ENCODE measurements at regions not wholly inside any gene's neighbourhood (a gene's known extent, or its start where the extent isn't known, plus 50 kb on each side); places are given as distances from the start of the nearest gene placed in this dataset.
A peak's percentile ranks its signal among the peaks of the same experiment; 100 is the strongest.

DNA sequence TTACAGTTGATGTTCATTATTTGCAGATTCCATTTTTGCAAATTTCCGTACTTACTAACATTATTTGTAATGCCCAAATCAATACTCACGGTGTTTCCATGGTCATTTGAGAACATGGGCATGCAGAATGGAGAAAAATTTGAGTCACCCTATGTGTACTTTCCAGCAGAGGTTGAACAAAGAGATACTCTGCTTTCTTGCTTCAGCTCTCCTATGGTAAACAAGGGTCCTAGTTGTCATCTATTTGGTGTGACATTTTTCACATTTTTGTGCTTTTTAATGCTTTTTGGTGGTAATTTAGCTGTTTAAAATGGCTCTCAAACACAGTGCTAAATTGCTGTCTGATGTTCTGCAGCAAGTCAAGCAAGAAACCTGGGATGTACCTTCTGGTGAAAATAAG, 444.4 kb upstream of the CELF4 start:
- no peak for DNase-seq (ENCODE audit: low spot score)

DNA sequence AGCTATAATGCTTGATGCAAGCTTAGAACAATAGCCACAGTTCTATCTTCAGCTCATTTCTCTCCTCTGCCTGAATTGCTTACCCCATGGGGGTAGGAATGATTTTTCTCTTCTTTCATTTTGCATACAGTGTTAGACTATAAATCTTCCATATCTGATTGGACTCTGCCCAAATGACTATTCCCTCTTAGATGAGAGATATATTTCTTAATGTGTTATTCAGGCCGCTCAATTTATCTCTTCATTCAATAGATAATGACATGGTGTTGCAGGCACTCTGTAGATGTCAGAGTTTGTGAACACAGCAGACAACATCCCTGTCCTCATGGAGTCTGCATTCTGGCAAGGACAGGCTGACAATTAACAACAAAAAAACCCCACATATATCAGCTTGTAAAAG, 443.7 kb upstream of the CELF4 start:
- DNase-seq (ENCODE audit: low spot score) = no peak

DNA sequence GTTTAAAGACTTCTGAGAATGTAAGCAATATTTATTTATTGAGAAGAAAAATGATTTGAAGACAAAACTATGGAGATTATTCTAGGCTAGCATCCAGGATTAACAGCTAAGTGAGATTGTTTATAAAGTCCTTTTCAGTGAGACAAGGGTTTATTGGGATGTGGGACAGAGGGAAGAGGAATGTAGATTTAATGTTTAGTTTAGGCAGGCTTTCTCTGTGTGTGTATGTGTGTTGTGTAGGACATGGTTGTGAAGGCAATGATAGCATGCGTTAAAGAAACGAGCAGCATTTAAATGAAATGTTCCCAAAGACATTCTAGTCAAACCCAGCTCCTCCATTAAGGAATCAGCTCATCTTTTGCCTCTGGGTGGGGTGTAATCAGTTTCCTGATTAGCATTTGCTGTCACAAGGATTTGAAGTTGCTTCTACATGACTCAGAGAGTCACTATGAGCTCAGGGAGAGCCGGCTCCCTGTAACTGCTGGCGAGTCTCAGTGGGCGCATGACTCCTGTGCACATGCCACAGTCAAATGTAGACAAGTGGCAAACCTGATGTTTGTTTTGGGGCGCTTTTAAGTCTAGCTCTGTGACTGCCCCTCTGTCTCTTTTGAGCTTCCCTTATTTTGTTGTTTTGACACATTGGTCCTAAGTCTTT, 442.2 kb upstream of the CELF4 start:
- DNase-seq (ENCODE audit: low spot score) = no peak

DNA sequence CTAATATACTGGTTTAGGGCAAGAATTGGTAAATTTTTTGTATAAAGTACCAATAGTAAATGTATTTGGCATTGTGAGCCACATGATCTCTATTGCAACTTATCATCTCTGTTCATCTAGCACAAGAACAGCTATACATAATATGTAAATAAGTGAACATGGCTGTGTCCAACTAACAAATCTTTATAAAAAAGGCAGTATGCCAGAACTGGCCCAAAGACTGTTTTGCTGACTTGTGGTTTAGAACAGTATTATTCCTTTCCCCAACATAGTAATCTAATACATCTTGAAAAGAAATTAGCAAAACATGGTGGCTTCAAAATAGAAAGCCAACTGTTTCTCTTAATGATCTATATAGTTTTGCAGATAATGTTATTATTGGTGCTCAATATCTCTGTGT, 441.4 kb upstream of the CELF4 start:
- no peak for DNase-seq (ENCODE audit: low spot score)

DNA sequence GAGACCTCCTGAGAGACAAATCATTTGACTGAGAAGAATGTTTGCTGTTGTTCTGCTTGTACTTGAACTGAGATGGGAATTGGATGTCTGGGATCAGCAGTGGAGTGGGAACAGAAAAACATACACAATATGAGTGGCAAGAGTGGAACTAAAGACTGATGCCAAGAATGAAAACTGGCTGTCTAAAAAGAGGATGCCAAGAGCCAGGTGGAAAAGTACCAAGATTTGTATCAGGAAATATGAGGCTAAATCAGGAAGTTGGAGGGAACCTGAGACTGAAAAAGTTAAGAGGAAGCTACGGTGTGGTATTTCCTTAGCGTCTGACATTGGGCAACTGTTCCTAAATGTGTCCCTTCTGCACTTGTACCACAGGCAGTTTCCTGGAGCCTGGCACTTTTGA, 440.9 kb upstream of the CELF4 start:
- DNase-seq (ENCODE audit: low spot score) = no peak

DNA sequence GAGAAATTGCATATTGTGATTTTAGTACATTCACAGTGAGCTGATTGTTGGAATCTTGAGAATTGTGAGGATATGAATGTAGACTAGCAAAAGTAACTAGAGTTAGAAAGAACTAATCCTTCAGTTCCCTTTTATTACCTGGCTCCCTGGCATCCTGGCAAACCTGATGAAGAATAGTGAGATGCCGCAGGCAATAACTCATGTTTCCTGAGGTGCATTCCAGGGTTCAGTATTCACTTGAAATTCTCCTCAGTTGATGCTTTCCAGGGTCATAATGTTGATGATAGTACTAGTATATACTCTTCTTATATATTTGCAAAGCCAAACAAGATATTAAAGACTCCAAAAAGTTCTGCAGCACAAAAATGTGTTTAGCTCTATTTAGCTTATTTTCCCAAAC, 432.1 kb upstream of the CELF4 start:
- DNase-seq (ENCODE audit: low spot score) = no peak

DNA sequence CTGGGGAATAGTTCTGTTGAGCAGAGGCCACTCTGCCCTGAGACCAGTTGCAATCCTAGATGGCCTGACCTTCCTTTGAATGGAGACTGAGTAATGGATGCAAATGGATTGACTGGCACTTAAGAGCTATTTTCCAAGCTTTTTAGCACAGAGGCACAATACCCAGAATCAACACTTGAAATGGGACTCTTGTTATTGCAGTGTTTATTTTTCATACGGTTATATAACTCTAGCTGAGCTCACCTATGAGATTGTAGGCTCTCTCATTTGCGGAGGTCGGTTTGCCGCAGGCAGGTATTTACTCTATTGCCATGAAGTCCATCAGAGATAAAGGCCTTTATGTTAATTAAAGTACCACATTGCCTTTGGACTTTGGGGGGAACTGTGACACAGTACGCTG, 422.3 kb upstream of the CELF4 start:
- DNase-seq (ENCODE audit: low spot score) = no peak

DNA sequence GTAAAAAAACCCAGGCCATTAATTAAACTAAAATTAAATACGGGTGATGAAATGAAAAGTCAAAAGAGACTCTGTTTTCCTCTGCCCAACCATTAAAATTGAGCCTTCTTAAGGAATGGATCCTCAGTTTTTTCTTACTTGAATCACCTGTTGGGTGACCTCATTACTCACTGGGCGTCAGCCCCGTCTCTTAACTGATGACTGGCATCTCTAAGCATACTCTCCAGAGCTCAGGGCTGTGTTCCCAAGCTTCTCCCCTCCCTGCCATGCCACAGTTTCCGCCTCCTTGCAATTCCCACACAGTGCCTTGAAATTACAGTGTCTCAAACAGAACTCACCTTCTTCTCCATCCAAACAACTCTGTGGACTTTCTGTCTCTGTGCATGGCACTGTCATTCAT, 421.1 kb upstream of the CELF4 start:
- DNase-seq (ENCODE audit: low spot score) = no peak

DNA sequence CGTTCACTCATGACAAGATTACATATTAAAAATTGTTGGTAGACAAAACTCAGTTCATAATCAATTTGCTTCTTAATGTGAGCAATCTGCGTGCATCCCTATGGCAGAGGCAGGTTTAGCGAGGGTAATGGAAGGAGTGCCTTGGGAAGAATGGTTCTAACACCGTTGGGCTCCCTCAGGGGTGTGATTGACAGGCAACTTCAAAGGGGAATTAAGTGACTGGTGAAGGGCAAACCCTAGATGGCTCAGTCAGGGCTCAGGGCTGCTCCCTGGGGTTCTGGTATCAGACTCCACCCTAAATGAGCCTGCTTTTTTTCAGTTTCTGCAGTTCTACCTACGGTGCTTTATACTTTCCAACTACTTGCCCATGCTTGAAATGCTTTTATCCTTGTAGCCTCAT, 419.5 kb upstream of the CELF4 start:
- DNase-seq (ENCODE audit: low spot score) = no peak

DNA sequence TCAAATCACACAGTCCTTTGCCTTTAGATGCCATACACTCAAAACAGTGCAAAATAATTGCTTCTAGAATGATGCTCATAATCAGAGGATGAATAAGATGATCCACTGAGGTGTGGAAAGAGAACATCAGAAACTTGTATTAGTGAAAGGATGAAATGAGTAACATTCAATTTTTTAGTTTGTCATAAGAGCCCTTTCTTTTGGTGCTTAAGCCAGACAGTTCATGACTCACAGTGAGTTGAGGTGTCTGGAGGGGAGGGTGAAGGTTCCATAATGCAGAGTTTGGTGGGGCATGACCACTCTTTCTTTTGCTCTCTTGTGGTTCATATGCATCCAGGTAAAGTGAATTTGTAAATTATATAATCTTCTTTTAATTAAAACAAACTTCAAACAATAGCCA, 415.0 kb upstream of the CELF4 start:
- no peak for DNase-seq (ENCODE audit: low spot score)

DNA sequence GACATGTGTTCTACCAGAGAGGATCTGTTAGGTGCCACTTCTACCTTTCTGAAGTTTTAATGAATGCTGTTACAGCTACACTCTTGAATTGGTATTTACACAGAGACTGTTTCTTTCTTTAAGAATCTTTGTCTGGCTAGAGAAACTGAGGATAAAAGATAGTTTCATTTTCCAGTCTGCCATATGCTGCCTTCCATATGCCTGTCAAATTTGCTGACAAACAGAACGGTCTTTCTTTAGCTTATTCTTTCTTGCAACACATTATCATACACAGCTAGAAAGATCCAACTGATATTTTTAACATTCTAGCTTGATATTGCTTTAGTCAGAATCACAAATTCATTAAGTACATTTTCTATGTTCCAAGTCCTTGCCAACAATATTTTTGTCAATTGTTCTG, 409.8 kb upstream of the CELF4 start:
- DNase-seq (ENCODE audit: low spot score) = no peak

DNA sequence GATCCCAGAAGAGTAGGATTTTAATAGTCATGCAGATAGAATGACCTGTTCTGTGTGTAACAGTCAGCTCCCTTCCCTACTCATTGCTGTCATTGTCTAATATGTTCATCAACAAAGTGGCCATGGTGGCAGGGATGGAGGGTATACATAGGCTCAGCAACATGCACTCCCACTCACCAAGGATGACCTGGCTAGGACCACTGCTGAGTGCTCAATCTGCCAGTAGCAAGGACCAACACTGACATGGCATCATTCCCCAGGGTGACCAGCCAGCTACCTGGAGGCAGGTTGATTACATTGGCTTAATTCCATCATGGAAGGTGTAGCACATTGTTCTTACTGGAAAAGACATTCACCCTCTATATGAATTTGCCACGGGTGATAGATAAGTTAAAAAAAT, 401.7 kb upstream of the CELF4 start:
- no peak for DNase-seq (ENCODE audit: low spot score)

DNA sequence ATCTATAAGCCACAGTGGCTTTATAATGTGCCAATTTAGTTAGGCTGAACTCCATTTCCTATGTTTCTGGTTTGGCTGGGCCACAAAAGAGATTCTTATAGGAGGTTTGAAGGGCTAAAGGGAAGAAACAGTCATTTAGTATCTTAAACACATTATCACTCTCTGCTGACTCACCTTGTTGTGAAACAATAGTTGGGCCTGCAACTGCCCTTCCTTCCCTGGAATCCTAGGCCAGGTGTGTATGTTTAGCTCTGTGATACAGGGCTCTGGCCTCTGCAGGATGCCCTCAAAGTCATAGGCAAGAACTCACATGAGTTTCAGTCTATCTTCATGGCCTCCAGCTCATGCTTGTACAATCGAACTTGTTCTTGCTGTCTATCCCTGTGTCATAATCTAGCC, 400.0 kb upstream of the CELF4 start:
- no peak for DNase-seq (ENCODE audit: low spot score)

DNA sequence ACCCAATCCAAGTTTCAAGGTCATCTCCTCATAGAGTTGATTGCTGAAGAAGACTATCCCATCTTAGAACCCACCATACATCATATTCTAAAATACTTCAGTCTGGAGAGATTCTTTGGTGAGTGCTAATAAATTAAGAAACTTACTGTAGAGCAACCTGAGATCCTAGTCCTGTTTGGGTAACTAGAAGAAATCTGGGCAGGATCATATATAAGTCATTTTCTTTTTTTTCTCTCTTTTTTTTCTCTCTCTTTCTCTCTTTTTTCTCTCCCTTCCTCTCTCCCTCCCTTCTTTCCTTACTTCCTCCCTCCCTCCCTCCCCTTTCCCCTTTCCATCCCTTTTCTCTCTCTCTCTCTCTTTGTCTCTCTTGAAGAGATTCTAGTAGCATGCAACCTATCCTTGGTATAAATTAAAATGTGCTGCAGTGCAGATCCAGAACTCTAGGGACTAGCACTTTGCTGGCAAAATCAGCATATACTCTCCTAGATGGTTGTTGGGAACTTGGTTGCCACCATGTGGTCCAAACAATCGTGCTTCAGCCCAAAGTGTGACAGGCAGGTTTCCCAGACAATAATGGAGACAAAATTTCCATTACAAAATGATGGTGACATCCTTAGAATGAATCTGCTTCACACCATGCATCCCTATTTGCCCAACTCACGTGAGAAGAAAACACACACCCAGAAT, 399.4 kb upstream of the CELF4 start:
- no peak for DNase-seq (ENCODE audit: low spot score)

DNA sequence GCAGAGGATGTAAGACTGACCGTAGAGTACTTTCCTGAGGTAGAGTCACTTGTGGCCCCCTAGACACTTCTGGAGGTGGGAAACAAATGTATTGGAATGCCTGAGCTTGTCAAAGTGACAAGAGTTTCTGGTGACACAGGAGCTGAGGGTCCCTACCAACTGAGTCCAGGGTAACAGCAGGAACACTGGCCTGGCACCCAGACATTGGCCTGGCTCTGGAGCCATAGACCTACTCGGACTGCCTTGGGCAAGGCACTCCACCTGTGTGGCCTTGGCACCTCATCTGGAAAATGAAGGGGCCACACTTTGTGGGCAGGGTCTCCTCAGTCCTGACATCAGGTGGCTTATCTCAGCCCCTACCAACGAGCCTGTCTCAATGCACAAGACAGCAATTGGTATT, 398.2 kb upstream of the CELF4 start:
- no peak for DNase-seq (ENCODE audit: low spot score)

DNA sequence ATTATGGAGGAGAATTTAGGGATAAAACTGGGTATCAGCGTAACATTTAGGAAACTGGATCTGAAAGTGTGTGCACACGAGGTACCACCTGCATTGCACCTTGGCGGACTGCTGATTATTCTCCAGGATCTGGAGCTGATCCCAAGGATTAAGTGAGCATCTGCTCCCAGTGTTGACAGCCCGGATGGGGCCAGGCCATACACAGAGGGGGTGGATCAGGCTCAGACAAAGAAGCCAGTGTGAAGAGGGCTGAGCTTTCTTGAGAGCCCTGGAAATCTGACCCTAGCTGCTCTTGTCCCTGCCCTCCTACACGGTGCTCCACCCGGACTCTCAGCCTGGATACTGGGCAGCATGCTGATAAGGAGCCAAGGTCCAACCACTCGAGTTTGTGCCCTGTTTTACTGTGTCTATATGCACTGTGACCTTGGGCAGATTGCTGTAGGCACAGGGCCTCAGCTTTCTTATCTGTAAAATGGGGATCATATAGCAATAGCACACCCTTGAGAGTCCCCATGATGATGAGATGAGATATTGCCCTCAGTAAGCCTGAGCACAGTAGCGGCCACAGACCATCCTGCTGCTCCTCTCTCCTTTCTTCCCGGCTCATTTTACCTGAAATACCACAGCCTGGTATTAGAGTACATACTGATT, 396.8 kb upstream of the CELF4 start:
- DNase-seq (ENCODE audit: low spot score) = no peak

DNA sequence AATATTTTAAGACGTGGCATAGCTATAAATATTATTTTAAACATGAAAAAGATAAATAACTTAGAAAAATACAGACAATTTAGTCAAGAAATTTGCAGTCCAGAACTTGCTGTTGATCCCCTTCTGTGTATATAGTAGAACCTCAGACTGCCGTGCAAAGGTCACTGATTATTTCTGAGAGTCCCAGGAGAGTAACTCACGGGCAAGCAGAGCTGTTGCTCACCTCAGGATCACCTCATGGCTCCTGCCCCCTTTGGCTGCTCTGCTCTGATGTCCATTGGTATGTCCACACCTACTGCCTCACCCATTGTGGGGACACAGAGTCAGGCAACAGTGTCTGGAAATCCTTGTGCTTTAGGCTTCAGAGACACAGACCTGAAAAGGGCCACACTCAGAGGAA, 392.9 kb upstream of the CELF4 start:
- DNase-seq (ENCODE audit: low spot score) = no peak

DNA sequence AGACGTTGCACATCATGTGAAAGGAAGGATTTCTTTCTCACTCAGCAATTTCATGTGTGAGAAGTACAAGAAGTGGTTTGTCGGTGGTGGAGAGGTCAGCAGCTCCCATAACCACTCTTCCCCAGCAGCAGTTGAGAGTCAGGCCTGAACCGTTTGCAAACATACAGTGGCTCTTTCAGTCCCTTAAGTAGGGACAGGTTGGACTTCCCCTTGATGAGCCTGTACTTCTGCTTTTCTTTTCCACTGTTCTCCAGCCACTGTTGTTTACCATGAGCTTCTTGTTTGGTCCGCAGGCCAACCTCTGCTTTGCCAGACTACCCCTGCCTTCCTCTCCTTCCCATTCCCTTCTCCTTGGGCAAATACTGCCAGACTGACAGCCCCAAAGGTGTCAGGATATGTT, 391.3 kb upstream of the CELF4 start:
- peak; percentile 16 for DNase-seq (ENCODE audit: low spot score)

DNA sequence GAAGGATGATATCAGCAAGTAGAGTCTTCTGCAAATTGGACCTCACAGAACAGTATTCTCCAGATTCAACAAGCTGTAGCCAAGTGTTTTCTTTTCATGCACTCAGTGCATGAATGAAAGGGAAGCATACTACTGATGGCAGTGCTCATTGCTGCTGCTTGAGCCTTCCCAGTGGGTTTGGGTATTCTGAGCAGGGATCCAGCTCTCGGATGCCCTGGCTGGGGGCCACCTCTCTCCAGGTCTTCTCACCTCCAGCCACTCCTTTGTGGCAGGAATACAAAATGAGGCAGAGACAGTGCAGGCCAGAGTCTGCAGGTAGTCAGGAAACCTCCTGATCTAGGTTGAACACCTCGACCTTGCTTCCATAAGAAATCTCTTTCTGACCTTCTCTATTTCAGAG, 390.4 kb upstream of the CELF4 start:
- DNase-seq (ENCODE audit: low spot score) = no peak

DNA sequence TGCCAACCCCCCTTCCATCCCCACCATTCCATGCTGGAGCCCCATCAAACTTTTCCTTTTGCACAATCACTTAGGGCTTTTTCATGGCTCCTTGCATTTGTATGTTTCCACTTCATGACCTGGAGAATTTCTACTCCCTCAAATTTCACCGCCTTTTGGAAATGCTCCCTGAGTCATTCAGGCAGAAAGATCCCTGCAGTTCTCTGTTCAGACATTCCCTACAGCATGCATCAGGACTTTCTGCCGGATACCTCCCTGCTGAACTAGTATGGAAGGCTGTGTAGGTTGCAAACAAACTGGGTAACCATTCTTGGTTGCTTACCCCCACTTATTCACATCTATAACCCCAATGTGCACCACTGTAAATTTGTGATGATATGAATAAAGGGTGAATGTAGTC, 389.6 kb upstream of the CELF4 start:
- no peak for DNase-seq (ENCODE audit: low spot score)

DNA sequence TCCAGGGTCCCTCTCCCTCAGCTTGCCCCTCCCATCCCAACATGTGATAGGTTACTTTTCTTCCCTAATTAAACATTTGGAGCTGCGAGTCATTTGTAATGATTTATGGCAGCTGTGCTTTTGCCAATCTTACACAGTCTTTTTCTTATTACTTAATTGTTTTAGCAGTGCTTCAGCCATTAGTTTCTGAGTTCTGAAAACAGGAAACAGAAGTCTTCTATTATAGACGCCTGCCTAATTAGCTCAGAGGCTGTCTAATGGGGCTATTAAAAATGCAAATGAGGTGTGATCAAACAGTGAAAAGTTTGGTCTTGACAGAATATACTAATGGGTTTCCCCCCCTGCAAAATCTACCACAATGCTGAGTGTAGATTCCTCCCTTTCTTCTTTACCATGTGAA, 388.3 kb upstream of the CELF4 start:
- no peak for DNase-seq (ENCODE audit: low spot score)

DNA sequence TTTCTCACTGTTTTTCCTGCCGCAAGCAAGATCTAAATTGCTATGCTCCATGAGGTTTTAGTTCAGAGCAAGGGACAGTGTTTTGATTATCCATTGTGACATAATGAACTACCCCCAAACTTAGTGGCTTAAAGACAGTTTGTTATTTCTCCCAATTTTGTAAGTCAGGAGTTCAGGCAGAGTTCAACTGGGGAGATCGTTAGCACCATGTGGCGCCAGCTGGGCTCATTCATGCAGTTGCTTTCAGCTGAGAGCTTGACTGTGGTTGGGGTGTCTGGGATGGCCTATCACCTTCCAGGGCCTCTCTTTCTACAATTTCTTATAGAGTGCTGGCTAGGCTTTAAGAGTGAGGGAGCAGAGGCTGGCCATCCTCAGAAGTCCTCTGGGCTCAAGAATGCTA, 382.9 kb upstream of the CELF4 start:
- no peak for DNase-seq (ENCODE audit: low spot score)

DNA sequence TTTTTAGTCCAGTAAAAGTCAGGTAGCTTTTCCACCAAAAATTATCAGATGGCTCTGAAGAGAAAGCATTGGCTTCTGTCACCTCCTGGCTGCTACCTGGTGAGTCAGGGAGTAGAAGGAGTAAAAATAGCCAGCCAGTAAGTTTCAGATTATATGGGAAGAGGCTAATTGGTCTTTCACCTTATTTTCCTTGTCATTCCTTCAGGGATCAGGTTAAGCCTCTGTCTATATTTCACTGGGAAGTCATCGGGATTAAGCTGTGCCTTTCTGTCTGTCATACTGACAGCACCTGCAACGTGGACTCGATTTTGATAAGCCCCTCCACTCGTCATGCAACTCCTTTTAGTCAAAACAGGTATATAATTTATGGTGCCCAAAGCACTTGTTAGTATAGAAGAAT, 380.7 kb upstream of the CELF4 start:
- no peak for DNase-seq (ENCODE audit: low spot score)

All from globus pallidus (tissue), 1 donor.